ENCODE measurements at regions not wholly inside any gene's neighbourhood (a gene's known extent, or its start where the extent isn't known, plus 50 kb on each side); places are given as distances from the start of the nearest gene placed in this dataset.

DNA sequence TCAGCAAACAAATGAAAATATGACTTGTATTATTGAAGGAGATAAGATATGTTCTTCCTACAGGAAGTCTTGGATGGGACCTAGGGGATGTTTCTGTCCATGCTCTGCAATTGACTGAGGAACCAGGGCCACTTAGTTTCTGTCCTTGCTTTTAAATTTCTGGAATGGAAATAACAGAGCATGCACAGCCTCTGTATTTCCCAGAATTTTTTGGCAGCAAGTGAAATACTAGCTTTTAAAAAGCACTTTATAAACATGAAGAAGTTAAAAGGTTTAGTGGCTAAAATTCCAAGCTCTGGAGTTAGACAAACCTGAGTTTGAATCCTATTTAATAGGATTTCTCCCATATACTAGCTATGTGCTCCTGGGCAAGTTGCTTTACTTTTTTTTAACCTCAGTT lies 127.7 kb upstream of the FZD8 start:
- no peak for TF ChIP-seq CTCF (IDR thresholded peaks at IDR 0.05)
- no peak for TF ChIP-seq EP300 (IDR thresholded peaks at IDR 0.05)
- TF ChIP-seq POLR2AphosphoS5 (IDR thresholded peaks at IDR 0.05): no peak
